ENCODE measurements at regions not wholly inside any gene's neighbourhood (a gene's known extent, or its start where the extent isn't known, plus 50 kb on each side); places are given as distances from the start of the nearest gene placed in this dataset.

GRCh38 chr6:148240861-148241477, 101.7 kb upstream of the SASH1 start:
- in situ Hi-C loops (cut with HindIII; ENCODE audit: low sequenced_read_pairs): no loop called here
- TF ChIP-seq CTCF (IDR thresholded peaks at IDR 0.05; ENCODE audit: low read depth, low read length): no peak

GRCh38 chr6:148242180-148242579, 100.5 kb upstream of the SASH1 start:
- in situ Hi-C loops (cut with HindIII; ENCODE audit: low sequenced_read_pairs): no loop called here
- no peak for TF ChIP-seq CTCF (IDR thresholded peaks at IDR 0.05; ENCODE audit: low read depth, low read length)
- H3K4me3 ChIP-seq (ENCODE audit: low read depth, low read length): no peak overlapping the region
- no peak for DNase-seq (ENCODE audit: low read depth, low spot score)

More at GRCh38 chr6:148240861-148241477, 101.7 kb upstream of the SASH1 start:
- no peak for DNase-seq (ENCODE audit: low read depth, low spot score)
- no peak overlapping the region for H3K4me3 ChIP-seq (ENCODE audit: low read depth, low read length)

DNA sequence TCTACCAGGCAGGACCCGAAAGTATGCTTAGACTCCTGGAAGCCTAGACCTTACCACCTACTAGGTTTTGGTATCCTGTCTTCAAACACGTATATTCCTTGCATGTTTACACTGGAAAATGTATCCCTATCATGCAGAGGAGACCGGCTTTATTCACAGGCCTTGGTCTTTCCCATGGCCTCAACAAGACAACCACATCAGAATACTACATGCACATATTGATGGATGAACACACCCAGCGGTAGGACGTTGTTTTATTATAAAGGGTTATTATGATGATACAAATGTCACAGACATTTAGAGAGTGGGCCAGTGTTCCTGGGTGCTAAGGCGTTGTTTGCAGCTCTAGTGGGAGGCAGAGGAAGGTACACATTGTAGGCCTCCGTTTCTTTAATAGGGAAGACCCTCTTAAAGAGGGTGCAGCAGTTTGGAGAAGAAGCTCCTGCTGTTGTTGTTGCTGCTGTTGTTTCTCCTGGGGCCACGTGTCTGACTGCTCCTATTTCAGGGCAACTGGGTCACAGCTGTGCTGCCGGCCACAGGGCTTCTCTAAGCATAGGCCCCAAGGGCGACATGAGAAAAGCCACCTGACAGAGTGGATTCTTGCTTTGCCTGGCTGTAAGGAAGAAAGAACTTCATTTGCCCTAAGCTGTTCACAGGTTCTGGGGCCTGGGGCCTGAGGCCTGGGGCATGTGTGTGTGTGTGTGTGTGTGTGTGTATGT, 98.3 kb upstream of the SASH1 start:
- no peak for TF ChIP-seq CTCF (IDR thresholded peaks at IDR 0.05; ENCODE audit: low read depth, low read length)
- DNase-seq (ENCODE audit: low read depth, low spot score): peak; percentile 12
- H3K4me3 ChIP-seq (ENCODE audit: low read depth, low read length): no peak overlapping the region
- in situ Hi-C loops (cut with HindIII; ENCODE audit: low sequenced_read_pairs): no loop called here

GRCh38 chr6:148247386-148248063, 95.1 kb upstream of the SASH1 start:
- in situ Hi-C loops (cut with HindIII; ENCODE audit: low sequenced_read_pairs): no loop called here
- no peak for TF ChIP-seq CTCF (IDR thresholded peaks at IDR 0.05; ENCODE audit: low read depth, low read length)
- H3K4me3 ChIP-seq (ENCODE audit: low read depth, low read length): no peak overlapping the region
- DNase-seq (ENCODE audit: low read depth, low spot score): no peak

- in situ Hi-C loops (cut with HindIII; ENCODE audit: low sequenced_read_pairs): no loop called here
- no peak for TF ChIP-seq CTCF (IDR thresholded peaks at IDR 0.05; ENCODE audit: low read depth, low read length)
- DNase-seq (ENCODE audit: low read depth, low spot score): no peak
- H3K4me3 ChIP-seq (ENCODE audit: low read depth, low read length): no peak overlapping the region
Observed at GRCh38 chr6:148249160-148249559, 93.5 kb upstream of the SASH1 start.

DNA sequence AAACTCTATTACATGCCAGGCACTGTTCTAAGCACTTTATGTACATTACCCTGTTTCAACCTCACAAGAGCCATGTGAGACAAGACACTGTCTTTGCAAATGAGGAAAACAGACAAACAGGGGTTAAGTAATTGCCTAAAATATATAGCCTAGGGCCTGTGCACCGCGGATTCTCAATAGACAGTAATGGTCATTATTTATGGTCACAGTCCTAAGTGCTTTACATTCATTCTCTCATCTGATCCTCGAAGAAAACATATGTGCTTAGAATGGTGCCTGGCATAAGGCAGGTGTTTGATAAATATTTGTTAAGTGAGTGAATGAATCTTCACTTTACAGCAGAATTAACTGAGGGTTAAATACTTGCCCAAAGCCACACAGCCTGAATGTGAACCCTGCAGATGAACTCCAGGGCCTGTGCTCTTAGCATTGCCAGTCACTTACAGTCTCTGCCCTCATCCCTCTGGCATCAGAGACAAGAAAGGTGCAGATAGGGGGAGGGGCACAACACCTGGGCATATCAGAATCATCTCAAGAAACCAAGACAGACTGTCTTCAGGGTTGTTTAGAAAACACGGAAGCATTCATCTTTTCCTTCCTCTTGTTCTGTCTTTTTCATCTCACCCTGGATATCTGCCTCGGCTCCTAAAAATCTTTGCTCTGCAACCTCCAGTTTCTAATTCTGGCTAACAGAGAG, 92.8 kb upstream of the SASH1 start:
- in situ Hi-C loops (cut with HindIII; ENCODE audit: low sequenced_read_pairs): no loop called here
- no peak for DNase-seq (ENCODE audit: low read depth, low spot score)
- TF ChIP-seq CTCF (IDR thresholded peaks at IDR 0.05; ENCODE audit: low read depth, low read length): no peak
- no peak overlapping the region for H3K4me3 ChIP-seq (ENCODE audit: low read depth, low read length)

Data from astrocyte of the spinal cord (primary cell).